NCI-H510A (cell line): ENCODE measurements at regions not wholly inside any gene's neighbourhood (a gene's known extent, or its start where the extent isn't known, plus 50 kb on each side); places are given as distances from the start of the nearest gene placed in this dataset.
"Not testable (repeated sequence)": the region's sequence is repeated elsewhere in the genome, so short reads cannot be mapped to it uniquely, and the experiment has no call there.

Source experiments
- DNase-seq: peaks from one replicate; lab custom pipeline; 2025; lab: John Stamatoyannopoulos, UW

GRCh38 chr9:90741036-90741435, 60.6 kb upstream of the SYK start:
- no peak for DNase-seq

- no peak for DNase-seq
Measured at GRCh38 chr9:90737742-90738141, 63.9 kb upstream of the SYK start.

- DNase-seq: peak; percentile 13
Measured at GRCh38 chr9:90735952-90736351, 65.7 kb upstream of the SYK start.

- DNase-seq: no peak
Measured at GRCh38 chr9:90734631-90735030, 67.0 kb upstream of the SYK start.

- no peak for DNase-seq
Measured at GRCh38 chr9:90729351-90729750, 72.3 kb upstream of the SYK start.

GRCh38 chr9:90727488-90727887, 74.1 kb upstream of the SYK start:
- no peak for DNase-seq

GRCh38 chr9:90726215-90726614, 75.4 kb upstream of the SYK start:
- no peak for DNase-seq

GRCh38 chr9:90724880-90725279, 76.7 kb upstream of the SYK start:
- no peak for DNase-seq

GRCh38 chr9:90724112-90724511, 77.5 kb upstream of the SYK start:
- DNase-seq: no peak

- no peak for DNase-seq
Measured at GRCh38 chr9:90722071-90722470, 79.4 kb upstream of the DIRAS2 start.

- DNase-seq: no peak
Measured at GRCh38 chr9:90720621-90721265, 78.1 kb upstream of the DIRAS2 start.

- no peak for DNase-seq
Measured at GRCh38 chr9:90706230-90706629, 63.6 kb upstream of the DIRAS2 start.

GRCh38 chr9:90702441-90702955, 59.9 kb upstream of the DIRAS2 start:
- DNase-seq: no peak

GRCh38 chr9:90698871-90699440, 56.3 kb upstream of the DIRAS2 start:
- no peak for DNase-seq

- DNase-seq: no peak
Measured at GRCh38 chr9:90697808-90698207, 55.2 kb upstream of the DIRAS2 start.

- DNase-seq: not testable (repeated sequence)
Measured at GRCh38 chr9:90694187-90694586, 51.6 kb upstream of the DIRAS2 start.
